ENCODE measurements at regions not wholly inside any gene's neighbourhood (a gene's known extent, or its start where the extent isn't known, plus 50 kb on each side); places are given as distances from the start of the nearest gene placed in this dataset.

- TF ChIP-seq CTCF (IDR thresholded peaks at IDR 0.05) (no peak), POLR2A (IDR thresholded peaks at IDR 0.05) (no peak)
Observed at GRCh38 chrX:28312965-28313364, 274.3 kb upstream of the IL1RAPL1 start.

All from testis (tissue), 2 donors.